OCI-LY3 (cell line): ENCODE measurements at regions not wholly inside any gene's neighbourhood (a gene's known extent, or its start where the extent isn't known, plus 50 kb on each side); places are given as distances from the start of the nearest gene placed in this dataset.

ENCODE experiments used
- H2AFZ ChIP-seq: fragments of 200-600, 300-600 bp; shearing (Covaris generic); 2 replicates; pipeline ENCODE4 v1.6.0; 2014; ENCODE audit warnings: antibody characterized with exemption, low read depth, low read length
- H3K27ac ChIP-seq: fragments of 200-600, 300-600 bp; sonication (generic); 2 replicates; pipeline ENCODE4 v1.5.1; 2014; ENCODE audit warnings: mild to moderate bottlenecking, low read length, moderate library complexity, mixed read lengths
- H3K27me3 ChIP-seq: fragments of 200-600, 300-600 bp; sonication (generic); 2 replicates; pipeline ENCODE4 v1.6.1; 2014; ENCODE audit warnings: low read depth, low read length, mixed read lengths
- H3K36me3 ChIP-seq: fragments of 200-600, 300-600 bp; sonication (generic); replicated peaks from 2 replicates; pipeline ENCODE3; 2014; ENCODE audit warnings: low read depth, low read length, mixed read lengths
- H3K4me1 ChIP-seq: fragments of 300-600, 200-600 bp; sonication (generic); 2 replicates; pipeline ENCODE4 v1.6.1; 2014; ENCODE audit warnings: low read length, mixed read lengths
- H3K4me2 ChIP-seq: fragments of 200-600, 300-600 bp; sonication (generic); 2 replicates; pipeline ENCODE4 v1.6.1; 2014; ENCODE audit warnings: low read length, mixed read lengths
- H3K4me3 ChIP-seq: fragments of 300-600, 200-600 bp; sonication (generic); 2 replicates; pipeline ENCODE4 v1.5.1; 2014; ENCODE audit warnings: antibody characterized with exemption, mild to moderate bottlenecking, low read length, moderate library complexity
- H3K79me2 ChIP-seq: fragments of 300-600, 200-600 bp; shearing (Covaris generic); 2 replicates; pipeline ENCODE4 v1.6.1; 2014; ENCODE audit warnings: mild to moderate bottlenecking, low read length, mixed read lengths
- H3K9ac ChIP-seq: fragments of 300-600, 200-600 bp; shearing (Covaris generic); 2 replicates; pipeline ENCODE4 v1.6.0; 2014; ENCODE audit warnings: mild to moderate bottlenecking, low read length, moderate library complexity
- H3K9me3 ChIP-seq: fragments of 200-600, 300-600 bp; shearing (Covaris generic); 2 replicates; pipeline ENCODE4 v1.6.1; 2014; ENCODE audit warnings: low read length, mixed read lengths; ENCODE audit not compliant: insufficient read depth
- H4K20me1 ChIP-seq: fragments of 200-600, 300-600 bp; sonication (generic); 2 replicates; pipeline ENCODE4 v1.6.1; 2016; ENCODE audit warnings: low read length, mixed read lengths; ENCODE audit not compliant: insufficient read depth
- EZH2phosphoT487 ChIP-seq: fragments of 200-600 bp; shearing (Covaris generic); IDR thresholded peaks from 2 replicates; pipeline ENCODE4 v1.6.1; 2018; ENCODE audit warnings: antibody characterized with exemption, mixed run types, low read depth
- TF ChIP-seq, protein P1 (sequence below): fragments of 200-600, 300-600 bp; sonication (generic); IDR thresholded peaks from 2 replicates; pipeline ENCODE4 v1.5.1; 2014; ENCODE audit warnings: antibody characterized with exemption, low read length, low read depth

DNA sequence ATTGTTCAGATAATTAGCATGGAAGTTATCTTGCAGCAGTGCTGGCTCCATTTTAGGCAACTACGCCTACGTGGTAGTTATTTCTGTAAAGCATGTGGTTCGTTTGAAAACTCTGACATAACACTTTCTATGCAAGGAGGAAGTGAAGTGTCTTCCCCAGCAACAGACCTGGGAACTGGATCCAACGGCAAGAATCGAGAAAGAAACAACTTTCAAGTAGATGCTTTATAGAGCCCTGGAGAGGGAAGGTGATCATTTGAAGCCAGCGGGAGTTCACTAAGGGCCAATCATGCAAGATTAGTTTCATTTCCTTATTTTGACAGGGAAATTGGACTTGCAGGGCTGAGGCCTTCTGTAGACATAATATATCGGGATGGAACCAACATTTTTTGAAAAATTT, 218.3 kb downstream of the ACKR3 start:
- Histone ChIP-seq H4K20me1 (no peaks in the 10 kb centered on the region), H3K4me2 (no peak overlapping the region), H2AFZ (no peak overlapping the region), H3K9me3 (no peaks in the 10 kb centered on the region), H3K79me2 (no peaks in the 10 kb centered on the region), H3K4me3 (no peak overlapping the region), H3K9ac (no peak overlapping the region), H3K27me3 (peaks cover 4% of the 10 kb centered on the region; the same call in 1 of the 2 replicates), H3K4me1 (no peaks in the 10 kb centered on the region), H3K27ac (no peak overlapping the region), H3K36me3 (no peaks in the 10 kb centered on the region)
- TF ChIP-seq, protein P1, sequence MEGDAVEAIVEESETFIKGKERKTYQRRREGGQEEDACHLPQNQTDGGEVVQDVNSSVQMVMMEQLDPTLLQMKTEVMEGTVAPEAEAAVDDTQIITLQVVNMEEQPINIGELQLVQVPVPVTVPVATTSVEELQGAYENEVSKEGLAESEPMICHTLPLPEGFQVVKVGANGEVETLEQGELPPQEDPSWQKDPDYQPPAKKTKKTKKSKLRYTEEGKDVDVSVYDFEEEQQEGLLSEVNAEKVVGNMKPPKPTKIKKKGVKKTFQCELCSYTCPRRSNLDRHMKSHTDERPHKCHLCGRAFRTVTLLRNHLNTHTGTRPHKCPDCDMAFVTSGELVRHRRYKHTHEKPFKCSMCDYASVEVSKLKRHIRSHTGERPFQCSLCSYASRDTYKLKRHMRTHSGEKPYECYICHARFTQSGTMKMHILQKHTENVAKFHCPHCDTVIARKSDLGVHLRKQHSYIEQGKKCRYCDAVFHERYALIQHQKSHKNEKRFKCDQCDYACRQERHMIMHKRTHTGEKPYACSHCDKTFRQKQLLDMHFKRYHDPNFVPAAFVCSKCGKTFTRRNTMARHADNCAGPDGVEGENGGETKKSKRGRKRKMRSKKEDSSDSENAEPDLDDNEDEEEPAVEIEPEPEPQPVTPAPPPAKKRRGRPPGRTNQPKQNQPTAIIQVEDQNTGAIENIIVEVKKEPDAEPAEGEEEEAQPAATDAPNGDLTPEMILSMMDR: no peak
- TF ChIP-seq EZH2phosphoT487: no peak

DNA sequence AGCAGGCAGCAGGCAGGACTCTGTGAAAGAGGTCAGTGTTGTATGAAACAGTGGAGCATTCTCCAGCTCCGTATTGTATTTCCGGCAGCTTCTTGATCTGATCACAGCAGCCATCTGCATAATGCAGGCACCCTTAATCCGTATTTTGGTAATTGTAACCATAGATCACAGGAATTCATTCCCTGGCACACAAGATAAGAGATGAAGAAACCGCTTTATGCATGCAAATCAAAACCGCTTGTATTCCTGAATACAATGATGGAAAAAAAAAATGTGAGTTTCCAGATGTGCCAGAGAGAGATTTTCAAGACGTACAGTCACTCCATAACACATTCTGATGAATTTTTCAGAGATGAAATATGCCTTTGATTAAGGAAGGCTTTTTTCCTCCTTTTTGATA, 221.3 kb downstream of the ACKR3 start:
- H2AFZ ChIP-seq: no peak overlapping the region
- no peak overlapping the region for H3K27ac ChIP-seq
- no peaks in the 10 kb centered on the region for H3K36me3 ChIP-seq
- H3K79me2 ChIP-seq: no peaks in the 10 kb centered on the region
- no peak for TF ChIP-seq EZH2phosphoT487
- TF ChIP-seq, protein P1: no peak
- no peak overlapping the region for H3K4me2 ChIP-seq
- H3K4me3 ChIP-seq: no peak overlapping the region
- H4K20me1 ChIP-seq: no peaks in the 10 kb centered on the region
- H3K27me3 ChIP-seq: peaks cover 4% of the 10 kb centered on the region; the same call in 1 of the 2 replicates
- no peaks in the 10 kb centered on the region for H3K4me1 ChIP-seq
- H3K9me3 ChIP-seq: no peaks in the 10 kb centered on the region
- H3K9ac ChIP-seq: no peak overlapping the region

DNA sequence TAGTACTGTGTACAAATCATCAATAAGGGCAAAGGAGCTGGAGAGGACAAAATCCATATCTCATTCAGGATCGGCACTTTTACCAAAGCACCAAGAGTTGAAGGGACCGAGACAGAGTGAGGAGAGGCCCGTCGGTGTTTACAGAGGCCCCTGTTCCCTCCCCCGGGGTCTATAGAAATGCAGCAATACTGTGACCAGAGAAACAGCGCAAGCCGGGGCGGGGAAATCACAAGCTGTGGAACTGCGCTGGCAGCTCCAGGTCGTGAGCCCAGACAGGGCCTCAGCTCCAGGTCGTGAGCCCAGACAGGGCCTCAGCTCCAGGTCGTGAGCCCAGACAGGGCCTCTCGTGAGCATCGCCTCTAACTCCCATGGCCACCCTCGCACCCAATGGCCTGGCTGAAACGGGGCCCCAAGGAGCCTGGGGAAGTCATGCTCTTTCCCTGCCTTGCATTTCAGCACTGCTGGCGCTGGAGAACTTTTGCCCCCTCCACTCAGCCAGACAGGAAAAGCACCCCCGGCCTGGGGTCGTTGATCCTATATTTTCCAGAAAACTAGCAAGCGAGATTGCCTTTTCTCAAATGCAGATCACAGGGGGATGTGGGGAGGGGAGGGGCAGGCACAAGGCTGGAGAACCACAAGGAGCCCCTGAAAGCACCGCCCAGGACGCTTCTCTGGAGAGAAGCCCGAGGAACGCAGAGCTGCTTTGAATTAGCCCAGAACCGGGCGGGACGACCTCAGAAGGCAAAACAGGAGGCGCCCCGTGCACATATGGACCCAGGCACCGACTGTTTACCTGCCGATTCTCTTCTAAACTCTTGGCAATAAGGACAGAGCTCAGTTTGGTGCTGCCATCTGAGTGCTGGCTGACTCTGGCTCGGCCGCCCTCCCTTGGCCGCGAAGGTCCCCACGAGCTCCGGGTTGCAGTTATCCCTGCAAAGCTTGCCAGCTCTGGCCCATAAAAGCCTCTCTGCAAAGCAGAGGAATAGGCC, 223.7 kb downstream of the ACKR3 start:
- H3K9me3 ChIP-seq: no peaks in the 10 kb centered on the region
- H3K9ac ChIP-seq: no peak overlapping the region
- no peaks in the 10 kb centered on the region for H3K79me2 ChIP-seq
- TF ChIP-seq, protein P1: no peak
- no peak for TF ChIP-seq EZH2phosphoT487
- H3K4me1 ChIP-seq: no peaks in the 10 kb centered on the region
- H4K20me1 ChIP-seq: no peaks in the 10 kb centered on the region
- H2AFZ ChIP-seq: no peak overlapping the region
- no peak overlapping the region for H3K4me2 ChIP-seq
- H3K4me3 ChIP-seq: no peak overlapping the region
- H3K27me3 ChIP-seq: peaks cover 4% of the 10 kb centered on the region; the same call in 1 of the 2 replicates
- no peaks in the 10 kb centered on the region for H3K36me3 ChIP-seq
- no peak overlapping the region for H3K27ac ChIP-seq

DNA sequence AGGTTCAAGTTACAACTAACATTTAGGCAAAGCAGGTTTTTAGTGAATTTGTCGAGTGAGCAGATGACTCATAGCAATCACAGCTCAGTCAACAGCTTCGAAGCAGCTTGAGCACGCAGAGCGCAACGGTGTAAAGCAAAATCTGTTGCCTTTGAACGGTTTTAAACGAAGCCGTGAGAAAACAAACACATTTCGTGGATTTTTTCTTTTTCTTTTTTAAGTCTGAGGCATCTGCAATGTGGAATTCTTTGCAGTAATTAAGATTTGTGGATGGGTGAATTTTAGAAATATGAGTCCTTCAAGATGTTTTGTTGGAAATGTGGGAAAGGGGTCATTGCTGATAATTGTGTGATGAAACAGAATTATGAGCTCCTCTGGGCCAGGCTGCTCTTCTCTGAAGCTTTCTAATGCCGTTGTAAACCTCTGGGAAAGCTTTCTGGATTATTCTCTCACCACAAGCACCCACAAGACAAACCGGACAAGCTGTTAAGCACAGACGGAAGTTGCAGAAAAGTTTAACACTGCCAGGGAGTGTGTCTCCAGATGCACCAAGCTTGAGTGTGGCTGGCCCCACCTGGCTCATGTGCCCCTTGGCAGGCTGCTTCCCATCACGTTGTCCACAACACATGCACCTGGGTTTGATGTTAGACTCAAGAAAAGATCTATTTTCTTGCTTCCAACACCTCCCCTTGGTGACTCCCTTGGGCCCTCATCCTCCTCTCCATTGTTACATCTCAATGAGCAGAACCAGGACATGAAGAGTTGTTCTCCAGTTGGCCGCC, 224.7 kb downstream of the ACKR3 start:
- TF ChIP-seq, protein P1: no peak
- H3K79me2 ChIP-seq: no peaks in the 10 kb centered on the region

More for the DNA sequence above, 224.7 kb downstream of the ACKR3 start:
- Histone ChIP-seq H3K36me3 (no peaks in the 10 kb centered on the region), H3K27ac (no peak overlapping the region), H3K4me1 (no peaks in the 10 kb centered on the region), H3K4me3 (no peak overlapping the region), H4K20me1 (no peaks in the 10 kb centered on the region), H3K27me3 (peaks cover 4% of the 10 kb centered on the region; the same call in 1 of the 2 replicates), H3K4me2 (no peak overlapping the region), H3K9me3 (no peaks in the 10 kb centered on the region), H3K9ac (no peak overlapping the region), H2AFZ (no peak overlapping the region)
